ENCODE measurements at regions not wholly inside any gene's neighbourhood (a gene's known extent, or its start where the extent isn't known, plus 50 kb on each side); places are given as distances from the start of the nearest gene placed in this dataset.

DNA sequence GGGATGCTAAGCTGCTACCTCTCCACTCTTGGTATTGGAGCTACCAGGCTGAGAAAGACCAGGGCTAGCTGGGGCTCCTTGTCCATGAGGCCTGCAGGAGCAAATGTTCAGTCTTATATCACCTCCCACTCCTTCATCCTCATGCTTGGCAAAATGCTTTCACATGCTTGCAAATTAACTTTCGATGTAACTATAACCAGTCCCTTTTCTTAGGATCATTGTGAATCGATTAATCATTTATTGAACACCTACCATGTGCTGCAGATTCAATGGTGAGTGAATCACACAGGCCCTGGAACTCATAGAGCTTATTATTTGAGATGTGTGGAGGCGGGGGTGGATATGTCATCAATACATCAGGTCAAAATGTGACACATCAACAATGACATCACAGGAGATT, 138.6 kb downstream of the EMX2 start:
- POLR2A ChIA-PET: no interaction called here
- H3K27me3 Mint-ChIP-seq: peaks cover 9% of the 10 kb centered on the region
- no peaks in the 10 kb centered on the region for H3K9me3 Mint-ChIP-seq
- H3K4me3 Mint-ChIP-seq: no peak overlapping the region
- ATAC-seq (ENCODE audit: low read depth) (no peak), DNase-seq (no peak)
- H3K36me3 Mint-ChIP-seq (ENCODE audit: low read depth): no peaks in the 10 kb centered on the region
- no peak overlapping the region for H3K27ac Mint-ChIP-seq
- H3K4me1 Mint-ChIP-seq: no peaks in the 10 kb centered on the region
- TF ChIP-seq, protein P1, sequence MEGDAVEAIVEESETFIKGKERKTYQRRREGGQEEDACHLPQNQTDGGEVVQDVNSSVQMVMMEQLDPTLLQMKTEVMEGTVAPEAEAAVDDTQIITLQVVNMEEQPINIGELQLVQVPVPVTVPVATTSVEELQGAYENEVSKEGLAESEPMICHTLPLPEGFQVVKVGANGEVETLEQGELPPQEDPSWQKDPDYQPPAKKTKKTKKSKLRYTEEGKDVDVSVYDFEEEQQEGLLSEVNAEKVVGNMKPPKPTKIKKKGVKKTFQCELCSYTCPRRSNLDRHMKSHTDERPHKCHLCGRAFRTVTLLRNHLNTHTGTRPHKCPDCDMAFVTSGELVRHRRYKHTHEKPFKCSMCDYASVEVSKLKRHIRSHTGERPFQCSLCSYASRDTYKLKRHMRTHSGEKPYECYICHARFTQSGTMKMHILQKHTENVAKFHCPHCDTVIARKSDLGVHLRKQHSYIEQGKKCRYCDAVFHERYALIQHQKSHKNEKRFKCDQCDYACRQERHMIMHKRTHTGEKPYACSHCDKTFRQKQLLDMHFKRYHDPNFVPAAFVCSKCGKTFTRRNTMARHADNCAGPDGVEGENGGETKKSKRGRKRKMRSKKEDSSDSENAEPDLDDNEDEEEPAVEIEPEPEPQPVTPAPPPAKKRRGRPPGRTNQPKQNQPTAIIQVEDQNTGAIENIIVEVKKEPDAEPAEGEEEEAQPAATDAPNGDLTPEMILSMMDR (IDR thresholded peaks at IDR 0.05): no peak
- CTCF ChIA-PET: no interaction called here
- intact Hi-C loops (cut with micrococcal nuclease): no loop called here

DNA sequence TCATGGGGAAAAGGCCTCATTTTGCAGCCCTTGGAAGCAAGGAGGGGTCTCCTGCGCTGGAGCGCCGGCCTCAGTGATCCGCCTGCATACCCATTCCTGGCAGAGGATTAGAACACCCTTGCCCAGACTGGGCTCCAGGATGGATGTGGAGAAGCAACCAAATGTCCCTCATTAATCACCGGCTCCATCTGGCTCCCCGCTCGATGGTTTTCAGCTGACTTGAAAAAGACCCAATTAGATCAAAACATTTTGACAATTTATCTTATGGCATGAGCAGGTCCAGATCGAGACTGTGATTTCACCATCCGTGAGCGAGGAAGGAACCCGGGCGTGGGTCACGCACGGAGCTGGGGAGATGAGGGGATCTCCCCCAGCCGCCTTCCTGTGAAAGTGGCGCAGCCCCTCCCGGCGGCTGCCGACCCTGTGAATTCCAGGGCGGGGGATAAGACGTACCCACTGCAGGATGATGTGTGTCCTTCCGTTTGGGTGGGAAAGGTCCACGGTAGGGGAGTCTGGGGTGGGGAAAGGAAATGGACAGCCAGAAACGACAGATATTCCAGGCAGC, 141.6 kb downstream of the EMX2 start:
- intact Hi-C loops (cut with micrococcal nuclease): no loop called here
- no peak for DNase-seq

DNA sequence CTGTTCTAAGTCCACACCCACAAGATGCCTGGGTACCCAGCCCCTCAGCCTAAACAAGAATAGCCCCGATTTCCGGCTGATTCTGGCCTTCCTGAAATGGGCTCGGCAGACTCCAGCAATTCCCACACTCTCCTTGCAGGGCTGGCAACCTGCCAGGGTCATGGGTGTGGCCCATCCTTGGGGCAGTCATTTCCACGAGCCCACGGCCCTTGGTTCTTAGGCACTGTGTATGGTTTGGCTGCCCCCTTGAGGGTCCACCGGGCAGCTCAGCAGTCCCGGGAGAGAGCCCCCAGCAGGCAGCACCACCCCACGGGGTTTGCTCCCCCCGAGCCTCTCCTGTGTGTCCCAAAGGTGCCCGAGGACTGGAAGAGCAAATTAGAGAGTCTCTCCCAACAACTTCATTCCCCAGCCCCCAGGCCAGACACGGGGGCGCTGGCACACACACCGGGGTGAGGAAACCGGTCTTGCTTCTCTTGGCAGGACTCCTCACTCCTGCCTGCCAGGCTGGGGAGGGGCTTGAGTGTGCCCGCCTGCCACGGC, 142.2 kb downstream of the EMX2 start:
- no peak for DNase-seq
- H3K27ac Mint-ChIP-seq: no peak overlapping the region
- peaks cover 5% of the 10 kb centered on the region for H3K27me3 Mint-ChIP-seq

More for the DNA sequence above, 141.6 kb downstream of the EMX2 start:
- ChIA-PET POLR2A (no interaction called here), CTCF (no interaction called here)
- no peak for ATAC-seq (ENCODE audit: low read depth)
- Mint-ChIP-seq H3K4me1 (no peaks in the 10 kb centered on the region), H3K27me3 (peaks cover 6% of the 10 kb centered on the region), H3K4me3 (no peak overlapping the region), H3K27ac (no peak overlapping the region), H3K36me3 (ENCODE audit: low read depth) (no peaks in the 10 kb centered on the region), H3K9me3 (no peaks in the 10 kb centered on the region)
- TF ChIP-seq, protein P1 (IDR thresholded peaks at IDR 0.05): no peak

DNA sequence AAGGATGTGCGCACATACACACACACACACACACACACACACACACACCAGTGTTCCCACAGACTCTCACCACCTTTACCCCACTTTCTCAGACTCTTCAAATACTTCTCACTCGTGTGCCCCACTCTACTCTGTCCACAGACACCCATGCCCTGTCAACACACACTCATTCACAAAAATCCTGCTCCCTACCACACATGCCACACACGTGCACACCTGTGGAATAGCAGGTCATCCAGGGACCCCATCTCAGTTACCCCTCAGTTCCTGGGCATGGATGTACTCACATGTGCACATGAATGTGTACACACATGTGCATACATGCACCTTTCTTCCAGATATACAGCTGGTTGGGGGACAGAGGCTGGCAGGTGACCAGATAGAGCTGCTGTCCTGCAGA, 142.9 kb downstream of the EMX2 start:
- CTCF ChIA-PET: no interaction called here
- Mint-ChIP-seq H3K9me3 (no peaks in the 10 kb centered on the region), H3K4me3 (no peak overlapping the region)

More for the DNA sequence above, 142.2 kb downstream of the EMX2 start:
- Mint-ChIP-seq H3K4me1 (no peaks in the 10 kb centered on the region), H3K9me3 (no peaks in the 10 kb centered on the region), H3K36me3 (ENCODE audit: low read depth) (no peaks in the 10 kb centered on the region), H3K4me3 (no peak overlapping the region)
- POLR2A ChIA-PET: no interaction called here
- TF ChIP-seq, protein P1 (IDR thresholded peaks at IDR 0.05): no peak
- intact Hi-C loops (cut with micrococcal nuclease): no loop called here
- no peak for ATAC-seq (ENCODE audit: low read depth)
- CTCF ChIA-PET: no interaction called here

DNA sequence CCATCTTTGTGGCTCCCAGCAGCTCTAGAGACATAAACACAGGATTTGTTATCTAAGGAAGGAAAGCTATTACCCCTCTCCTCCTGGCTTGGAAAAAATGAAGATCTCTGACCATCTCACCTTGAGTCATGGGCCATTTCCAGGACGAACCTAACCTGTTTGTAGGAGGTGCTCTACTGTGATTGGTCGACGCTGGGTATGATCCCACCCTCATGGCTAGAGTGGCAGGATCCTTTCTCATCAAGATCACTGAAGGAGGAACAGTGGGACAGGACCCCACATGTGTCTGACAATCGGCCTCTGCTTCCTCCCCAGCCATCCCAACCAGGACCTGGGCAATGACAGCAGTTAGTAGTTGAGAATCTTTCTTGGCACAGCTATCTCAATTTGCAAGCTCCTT, 144.1 kb downstream of the EMX2 start:
- intact Hi-C loops (cut with micrococcal nuclease): no loop called here
- DNase-seq: no peak
- TF ChIP-seq, protein P1 (IDR thresholded peaks at IDR 0.05): no peak
- H3K36me3 Mint-ChIP-seq (ENCODE audit: low read depth): no peaks in the 10 kb centered on the region
- ChIA-PET CTCF (no interaction called here), POLR2A (no interaction called here)
- ATAC-seq (ENCODE audit: low read depth): no peak
- H3K27ac Mint-ChIP-seq: no peak overlapping the region
- peaks cover 2% of the 10 kb centered on the region for H3K27me3 Mint-ChIP-seq
- H3K4me1 Mint-ChIP-seq: no peaks in the 10 kb centered on the region
- H3K4me3 Mint-ChIP-seq: no peak overlapping the region
- H3K9me3 Mint-ChIP-seq: no peaks in the 10 kb centered on the region

More for the DNA sequence above, 142.9 kb downstream of the EMX2 start:
- peaks cover 2% of the 10 kb centered on the region for H3K27me3 Mint-ChIP-seq
- TF ChIP-seq, protein P1 (IDR thresholded peaks at IDR 0.05): no peak
- POLR2A ChIA-PET: no interaction called here
- ATAC-seq (ENCODE audit: low read depth) (no peak), DNase-seq (no peak)
- H3K27ac Mint-ChIP-seq: no peak overlapping the region
- H3K4me1 Mint-ChIP-seq: no peaks in the 10 kb centered on the region
- intact Hi-C loops (cut with micrococcal nuclease): no loop called here
- no peaks in the 10 kb centered on the region for H3K36me3 Mint-ChIP-seq (ENCODE audit: low read depth)

Measured in activated B cell treated with CpG ODN at 0.5 μM for 24 hours (primary cell).